UCSD-AML1 (cell line): ENCODE measurements at regions not wholly inside any gene's neighbourhood (a gene's known extent, or its start where the extent isn't known, plus 50 kb on each side); places are given as distances from the start of the nearest gene placed in this dataset.

Source experiments
- DNase-seq: peaks from one replicate; lab custom pipeline; 2025; ENCODE audit not compliant: unreplicated experiment; lab: John Stamatoyannopoulos, UW

DNA sequence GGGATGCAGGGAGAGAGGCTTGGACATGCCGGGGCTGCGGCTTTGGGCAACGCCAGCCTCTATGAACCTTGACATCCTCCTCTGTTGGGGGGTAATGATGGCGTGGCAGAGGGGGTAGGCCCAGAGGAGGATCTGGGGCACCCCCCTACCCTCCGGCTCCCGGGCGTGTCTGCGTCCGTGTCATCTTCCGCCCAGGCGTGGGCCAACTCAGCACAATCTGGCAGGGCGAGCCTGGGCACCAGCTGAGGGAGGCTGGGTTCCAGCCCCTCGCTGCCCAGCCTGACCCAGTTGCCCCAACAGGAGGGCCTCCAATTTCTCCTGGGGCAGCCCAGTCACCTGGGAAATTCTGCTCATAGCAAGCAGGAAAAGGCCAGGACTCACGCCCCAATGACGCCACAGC lies 62.9 kb upstream of the IL17B start:
- no peak for DNase-seq

GRCh38 chr5:149441194-149441753 lies 62.2 kb upstream of the IL17B start:
- DNase-seq = no peak

DNA sequence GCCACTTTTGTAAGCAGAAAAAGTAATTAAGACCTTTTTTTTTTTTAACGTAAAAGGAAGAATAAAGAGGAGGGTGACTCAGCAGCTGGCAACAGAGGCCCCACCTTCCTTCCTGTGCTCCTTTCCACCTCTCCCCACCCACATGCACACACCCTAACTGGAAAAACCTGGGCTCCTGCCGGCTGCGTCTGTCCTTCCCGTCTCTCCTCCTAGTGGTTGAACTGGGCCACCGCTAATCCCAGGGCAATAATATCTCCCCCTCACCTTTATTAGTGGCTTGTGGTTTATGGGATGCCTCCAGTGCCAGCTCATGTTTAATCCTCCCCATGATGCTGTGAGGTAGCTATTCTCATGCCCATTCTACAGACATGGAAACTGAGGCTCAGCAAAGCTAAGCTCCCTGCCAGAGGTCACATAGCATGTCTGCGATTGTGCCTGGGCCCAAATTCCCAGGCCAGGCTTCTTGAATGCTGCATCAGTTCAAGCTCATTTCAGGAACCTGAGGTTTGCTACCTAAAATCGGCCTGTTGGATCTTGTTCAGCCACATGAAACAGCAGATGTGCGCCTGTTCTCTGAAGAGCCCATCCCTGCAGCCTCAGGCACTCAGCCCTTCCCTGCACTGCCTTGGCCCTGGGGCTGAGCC lies 60.9 kb upstream of the IL17B start:
- DNase-seq = peak; percentile 52

DNA sequence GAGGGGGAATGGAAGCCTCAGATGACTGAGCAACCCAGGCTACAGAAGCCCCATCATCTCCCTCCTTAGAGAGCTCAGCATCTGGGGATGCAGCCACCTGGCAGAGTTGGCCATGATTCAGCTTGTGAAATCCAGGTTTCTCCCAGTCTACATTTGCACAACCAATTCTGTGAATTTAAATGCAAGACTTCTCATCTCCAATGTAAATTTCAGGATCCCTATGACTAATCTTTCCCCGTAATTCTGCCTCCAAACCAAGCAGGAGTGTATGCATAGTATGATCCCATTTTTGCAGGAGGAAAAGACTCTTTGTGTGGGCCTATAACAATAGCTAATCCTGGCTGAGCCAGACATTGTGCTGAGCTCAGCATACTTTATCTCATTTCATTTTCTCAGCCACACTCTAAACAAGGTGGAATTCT lies 59.6 kb upstream of the IL17B start:
- DNase-seq = no peak

DNA sequence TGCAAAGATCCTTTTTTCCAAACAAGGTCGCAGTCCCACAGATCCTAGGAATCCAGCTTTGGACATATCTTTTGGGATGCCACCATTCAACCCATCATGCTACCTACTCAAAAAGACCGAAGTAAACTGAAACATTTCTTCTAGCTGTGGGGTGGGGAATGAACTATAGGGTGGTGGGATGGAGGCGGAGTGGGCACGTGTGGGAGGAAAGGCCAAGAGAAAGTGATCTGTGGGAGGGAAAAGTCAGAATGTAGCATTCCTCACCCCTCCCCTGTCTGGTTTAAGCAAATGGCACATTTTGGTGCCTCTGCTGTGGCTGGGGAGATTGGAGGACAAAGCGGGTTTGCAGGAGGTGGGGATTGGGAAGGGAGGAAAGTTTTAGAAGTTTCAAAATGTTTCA lies 59.2 kb upstream of the IL17B start:
- DNase-seq = no peak

GRCh38 chr5:149437391-149438040 lies 58.4 kb upstream of the IL17B start:
- no peak for DNase-seq

DNA sequence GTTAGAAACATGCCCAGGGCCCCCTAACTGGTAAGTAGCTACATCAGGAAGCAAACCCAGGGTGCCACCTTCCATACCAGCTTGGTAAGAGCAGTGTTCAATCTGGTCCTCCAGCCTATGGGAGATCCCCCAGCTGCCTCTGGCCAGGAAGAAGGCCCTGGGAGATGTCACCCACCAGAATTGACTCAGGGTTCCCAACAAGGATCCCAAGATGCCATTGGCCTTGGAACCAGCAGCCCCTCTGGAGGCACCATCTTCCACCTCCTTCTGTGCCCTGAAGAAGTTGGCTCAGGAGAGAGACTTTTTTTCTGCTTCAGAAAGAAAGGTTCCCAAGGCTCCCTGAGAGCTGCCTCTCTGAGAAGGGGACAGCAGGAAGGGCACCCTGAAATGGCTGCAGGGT lies 56.6 kb upstream of the IL17B start:
- DNase-seq = no peak

GRCh38 chr5:149435015-149435376 lies 55.9 kb upstream of the IL17B start:
- DNase-seq = no peak

DNA sequence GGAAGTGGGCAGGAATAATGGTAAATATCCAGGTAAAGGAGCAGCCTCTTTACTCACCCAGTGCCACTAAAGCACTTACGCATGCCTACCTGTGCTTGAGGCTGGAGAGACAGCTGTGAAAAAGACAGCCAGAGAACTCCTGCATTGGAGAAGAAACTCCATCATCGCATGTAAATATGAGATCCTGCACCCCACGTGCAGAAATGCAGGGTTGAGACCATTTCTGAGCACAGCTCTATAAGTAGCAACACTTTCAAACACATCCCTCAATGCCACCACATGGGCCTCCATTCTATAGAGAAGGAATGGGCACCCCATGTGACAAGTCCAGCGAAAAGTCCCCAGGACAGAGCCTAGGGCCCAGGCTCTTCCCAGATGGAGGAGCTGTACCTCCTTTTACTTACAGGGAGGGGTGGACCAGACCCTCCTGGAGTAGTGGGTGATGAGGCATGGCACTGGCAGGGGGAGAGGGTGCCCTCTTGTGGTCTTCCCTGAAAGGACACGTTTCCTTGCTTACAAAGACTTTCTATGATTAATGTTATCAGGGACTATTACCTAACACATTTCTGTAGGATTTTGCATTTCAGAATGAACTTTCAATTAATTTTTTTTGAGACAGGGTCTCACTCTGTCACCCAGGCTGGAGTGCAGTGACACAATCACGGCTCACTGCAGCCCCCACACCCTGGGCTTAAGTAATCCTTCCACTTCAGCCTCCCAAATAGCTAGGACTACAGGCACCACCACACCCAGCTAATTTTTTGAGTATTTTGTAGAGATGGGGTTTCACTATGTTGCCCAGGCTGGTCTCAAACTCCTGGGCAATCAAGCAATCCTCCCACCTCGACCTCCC lies 55.3 kb upstream of the IL17B start:
- DNase-seq = peak; percentile 61

- DNase-seq = no peak
Measured at GRCh38 chr5:149433524-149434131, 54.5 kb upstream of the IL17B start.

- DNase-seq = peak; percentile 24
Measured at GRCh38 chr5:149432911-149433401, 53.9 kb upstream of the IL17B start.

DNA sequence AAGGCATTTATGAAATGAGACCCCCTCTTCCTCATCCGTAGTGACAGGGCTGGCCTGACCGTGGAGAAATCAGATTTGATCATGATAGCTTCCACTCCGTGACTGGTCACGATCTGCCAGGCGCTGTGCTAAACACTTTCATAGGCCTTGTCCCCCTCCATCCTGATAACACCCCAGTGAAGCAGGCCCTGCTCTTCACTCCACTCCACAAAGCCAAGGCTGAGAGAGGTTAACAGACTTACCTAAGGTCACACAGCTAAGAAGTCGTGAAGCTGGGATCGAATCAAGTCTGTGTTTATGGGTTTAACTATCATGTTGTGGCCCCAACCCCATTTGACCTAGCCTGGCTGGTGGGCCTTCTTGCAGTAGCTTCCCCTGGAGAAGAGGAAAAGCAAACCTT lies 53.3 kb upstream of the IL17B start:
- no peak for DNase-seq

- DNase-seq = peak; percentile 88
Measured at GRCh38 chr5:149429839-149430721, 51.0 kb upstream of the IL17B start.
